Natural killer cell (primary cell): ENCODE measurements at regions not wholly inside any gene's neighbourhood (a gene's known extent, or its start where the extent isn't known, plus 50 kb on each side); places are given as distances from the start of the nearest gene placed in this dataset.

ENCODE experiments used
- ATAC-seq, 3 donors: fragments of 150-1000 bp in 2 of 3; fragments of 200-7000 bp in 1 of 3; cut with Tn5 transposase; 1 replicate in 1 of 3; 2 replicates in 2 of 3; pipeline ENCODE4 v1.10.0; 2021; ENCODE audit warnings: mild to moderate bottlenecking in 2 of 3, moderate library complexity in 2 of 3
- DNase-seq, 2 donors: peaks; one replicate each; pipeline versions ENCODE4 v3.0.0 to v3.0.0-alpha.2; 2013 to 2021; ENCODE audit warnings: mixed read lengths in 1 of 2
- H3K27ac ChIP-seq: one replicate; pipeline ENCODE4 v1.5.1; 2013; ENCODE audit warnings: mild to moderate bottlenecking, low read length
- H3K27me3 ChIP-seq: one replicate; pipeline ENCODE4 v1.6.1; 2013; ENCODE audit warnings: low read length; ENCODE audit not compliant: control insufficient read depth, insufficient read depth
- H3K36me3 ChIP-seq: one replicate; pipeline ENCODE4 v1.6.1; 2013; ENCODE audit warnings: low read length; ENCODE audit not compliant: control insufficient read depth, insufficient read depth
- H3K4me1 ChIP-seq: one replicate; pipeline ENCODE4 v1.6.1; 2013; ENCODE audit warnings: low read length; ENCODE audit not compliant: control insufficient read depth, insufficient read depth
- H3K4me3 ChIP-seq: one replicate; pipeline ENCODE4 v1.5.1; 2013; ENCODE audit warnings: low read length
- H3K9me3 ChIP-seq: one replicate; pipeline ENCODE4 v1.6.1; 2013; ENCODE audit warnings: low read length; ENCODE audit not compliant: control insufficient read depth, insufficient read depth
- H3K27ac Mint-ChIP-seq, 2 donors: one replicate each; pipeline ENCODE4 v1.8.0; 2022; ENCODE audit warnings: mild to moderate bottlenecking in 2 of 2, mixed read lengths in 2 of 2, moderate library complexity in 1 of 2
- H3K27me3 Mint-ChIP-seq, 2 donors: one replicate each; pipeline ENCODE4 v1.8.0; 2022; ENCODE audit warnings: low read depth in 2 of 2, mixed read lengths in 2 of 2
- H3K36me3 Mint-ChIP-seq: one replicate; pipeline ENCODE4 v1.8.0; 2022; ENCODE audit warnings: mixed read lengths
- H3K4me1 Mint-ChIP-seq, 2 donors: one replicate each; pipeline ENCODE4 v1.8.0; 2022; ENCODE audit warnings: mixed read lengths in 2 of 2
- H3K4me3 Mint-ChIP-seq: one replicate; pipeline ENCODE4 v1.8.0; 2022; ENCODE audit warnings: mild to moderate bottlenecking, moderate library complexity, mixed read lengths
- H3K9me3 Mint-ChIP-seq, 2 donors: one replicate each; pipeline ENCODE4 v1.8.0; 2022; ENCODE audit warnings: mixed read lengths in 2 of 2
- WGBS: methylation state at CpG from one replicate; pipeline ENCODE4 v1.1.7; 2013; ENCODE audit warnings: missing lambda C conversion rate; ENCODE audit not compliant: insufficient coverage; 5-methylcytosine and 5-hydroxymethylcytosine counted together
- intact Hi-C: fragments of 100-400 bp; cut with micrococcal nuclease; formaldehyde crosslinking; loops from one replicate; pipeline ENCODE4 v1.14.2; 2022
- TF ChIP-seq, protein P1 (sequence below): fragments of 200-600 bp; IDR thresholded peaks from one replicate; pipeline ENCODE4 v1.8.0; 2022; ENCODE audit warnings: antibody characterized with exemption

DNA sequence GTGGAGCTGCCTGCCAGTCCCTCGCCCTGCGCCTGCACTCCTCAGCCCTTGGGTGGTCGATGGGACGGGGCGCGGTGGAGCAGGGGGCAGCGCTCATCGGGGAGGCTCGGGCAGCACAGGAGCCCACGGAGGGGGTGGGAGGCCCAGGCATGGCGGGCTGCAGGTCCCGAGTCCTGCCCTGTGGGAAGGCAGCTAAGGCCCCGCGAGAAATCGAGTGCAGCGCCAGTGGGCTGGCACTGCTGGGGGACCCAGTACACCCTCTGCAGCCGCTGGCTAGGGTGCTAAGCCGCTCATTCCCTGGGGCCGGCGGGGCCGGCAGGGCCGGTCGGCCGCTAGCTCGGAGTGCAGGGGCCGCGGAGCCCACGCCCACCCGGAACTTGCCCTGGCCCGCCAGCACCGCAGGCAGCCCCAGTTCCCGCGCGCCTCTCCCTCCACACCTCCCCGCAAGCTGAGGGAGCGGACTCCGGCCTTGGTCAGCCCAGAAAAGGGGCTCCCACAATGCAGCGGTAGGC is 565.9 kb upstream of the NRG3 start:
- no peak overlapping the region for H3K27ac ChIP-seq
- H3K9me3 Mint-ChIP-seq = peaks cover 13 to 19% of the 10 kb centered on the region in 2 donors
- DNase-seq (no peak), ATAC-seq (no peak)
- no peaks in the 10 kb centered on the region for H3K36me3 Mint-ChIP-seq
- WGBS = 95% methylated on average over 38 of the region's 38 CpGs
- no peaks in the 10 kb centered on the region for H3K9me3 ChIP-seq
- H3K27me3 ChIP-seq = no peaks in the 10 kb centered on the region
- H3K27ac Mint-ChIP-seq = no peak overlapping the region
- TF ChIP-seq, protein P1, sequence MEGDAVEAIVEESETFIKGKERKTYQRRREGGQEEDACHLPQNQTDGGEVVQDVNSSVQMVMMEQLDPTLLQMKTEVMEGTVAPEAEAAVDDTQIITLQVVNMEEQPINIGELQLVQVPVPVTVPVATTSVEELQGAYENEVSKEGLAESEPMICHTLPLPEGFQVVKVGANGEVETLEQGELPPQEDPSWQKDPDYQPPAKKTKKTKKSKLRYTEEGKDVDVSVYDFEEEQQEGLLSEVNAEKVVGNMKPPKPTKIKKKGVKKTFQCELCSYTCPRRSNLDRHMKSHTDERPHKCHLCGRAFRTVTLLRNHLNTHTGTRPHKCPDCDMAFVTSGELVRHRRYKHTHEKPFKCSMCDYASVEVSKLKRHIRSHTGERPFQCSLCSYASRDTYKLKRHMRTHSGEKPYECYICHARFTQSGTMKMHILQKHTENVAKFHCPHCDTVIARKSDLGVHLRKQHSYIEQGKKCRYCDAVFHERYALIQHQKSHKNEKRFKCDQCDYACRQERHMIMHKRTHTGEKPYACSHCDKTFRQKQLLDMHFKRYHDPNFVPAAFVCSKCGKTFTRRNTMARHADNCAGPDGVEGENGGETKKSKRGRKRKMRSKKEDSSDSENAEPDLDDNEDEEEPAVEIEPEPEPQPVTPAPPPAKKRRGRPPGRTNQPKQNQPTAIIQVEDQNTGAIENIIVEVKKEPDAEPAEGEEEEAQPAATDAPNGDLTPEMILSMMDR = no peak
- no peaks in the 10 kb centered on the region for H3K4me1 ChIP-seq
- H3K4me1 Mint-ChIP-seq = no peaks in the 10 kb centered on the region
- no peaks in the 10 kb centered on the region for H3K27me3 Mint-ChIP-seq
- H3K4me3 Mint-ChIP-seq = no peak overlapping the region
- intact Hi-C loops = no loop called here
- no peak overlapping the region for H3K4me3 ChIP-seq
- no peaks in the 10 kb centered on the region for H3K36me3 ChIP-seq

DNA sequence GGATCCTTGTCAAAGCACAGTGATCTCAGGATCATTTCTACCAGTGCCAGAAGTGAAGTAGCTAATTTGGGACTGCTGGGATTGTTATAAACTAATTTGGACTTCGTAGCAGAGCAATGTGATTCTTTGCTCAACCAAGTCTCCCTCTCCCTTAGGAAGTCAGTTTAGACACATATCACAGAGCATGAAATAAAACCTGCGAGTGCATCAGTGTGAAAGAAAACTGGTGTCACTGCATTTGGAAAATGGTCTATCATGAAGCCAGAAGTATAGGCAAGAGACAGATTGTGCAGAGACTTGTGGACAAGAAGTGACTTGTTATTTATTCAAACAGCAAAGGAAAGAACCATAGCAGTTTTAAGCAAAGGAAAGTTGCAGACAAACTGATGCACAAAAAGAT is 560.5 kb upstream of the NRG3 start:
- H3K36me3 ChIP-seq = no peaks in the 10 kb centered on the region
- WGBS = 66% methylated on average over 2 of the region's 2 CpGs
- Mint-ChIP-seq H3K9me3 (peaks cover 8 to 13% of the 10 kb centered on the region in 2 donors), H3K27ac (no peak overlapping the region), H3K4me3 (no peak overlapping the region), H3K36me3 (no peaks in the 10 kb centered on the region), H3K4me1 (no peaks in the 10 kb centered on the region), H3K27me3 (no peaks in the 10 kb centered on the region)
- DNase-seq (no peak), ATAC-seq (no peak)
- H3K27ac ChIP-seq = no peak overlapping the region
- H3K4me1 ChIP-seq = no peaks in the 10 kb centered on the region
- TF ChIP-seq, protein P1 = no peak
- intact Hi-C loops = no loop called here
- H3K4me3 ChIP-seq = no peak overlapping the region
- H3K27me3 ChIP-seq = no peaks in the 10 kb centered on the region
- H3K9me3 ChIP-seq = no peaks in the 10 kb centered on the region

DNA sequence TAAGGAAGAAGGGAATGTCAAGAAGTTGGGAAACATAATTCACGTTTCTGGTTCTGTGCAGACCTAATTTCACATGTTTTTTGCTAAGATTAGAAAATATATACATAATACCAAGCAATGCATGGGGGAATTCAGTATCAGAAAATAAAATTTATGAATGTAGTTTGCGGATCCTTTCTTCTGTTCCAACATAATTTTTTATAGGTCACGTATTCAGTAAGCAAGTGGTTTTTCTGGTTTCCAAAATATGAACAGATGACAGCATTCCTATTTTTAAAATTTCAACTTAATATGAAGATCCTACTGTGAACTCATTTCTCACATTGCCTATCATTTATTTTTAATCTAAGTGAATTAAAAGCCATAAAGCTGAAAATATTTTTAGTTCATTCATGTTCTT is 560.0 kb upstream of the NRG3 start:
- Histone ChIP-seq H3K4me3 (no peak overlapping the region), H3K27me3 (no peaks in the 10 kb centered on the region), H3K36me3 (no peaks in the 10 kb centered on the region), H3K9me3 (no peaks in the 10 kb centered on the region), H3K4me1 (no peaks in the 10 kb centered on the region), H3K27ac (no peak overlapping the region)
- intact Hi-C loops = no loop called here
- H3K36me3 Mint-ChIP-seq = no peaks in the 10 kb centered on the region
- no peak overlapping the region for H3K4me3 Mint-ChIP-seq
- TF ChIP-seq, protein P1 = no peak
- H3K27me3 Mint-ChIP-seq = no peaks in the 10 kb centered on the region
- ATAC-seq (no peak), DNase-seq (no peak)
- WGBS = 85% methylated on average over 2 of the region's 3 CpGs
- peaks cover 8 to 11% of the 10 kb centered on the region in 2 donors for H3K9me3 Mint-ChIP-seq
- H3K4me1 Mint-ChIP-seq = no peaks in the 10 kb centered on the region
- H3K27ac Mint-ChIP-seq = no peak overlapping the region

DNA sequence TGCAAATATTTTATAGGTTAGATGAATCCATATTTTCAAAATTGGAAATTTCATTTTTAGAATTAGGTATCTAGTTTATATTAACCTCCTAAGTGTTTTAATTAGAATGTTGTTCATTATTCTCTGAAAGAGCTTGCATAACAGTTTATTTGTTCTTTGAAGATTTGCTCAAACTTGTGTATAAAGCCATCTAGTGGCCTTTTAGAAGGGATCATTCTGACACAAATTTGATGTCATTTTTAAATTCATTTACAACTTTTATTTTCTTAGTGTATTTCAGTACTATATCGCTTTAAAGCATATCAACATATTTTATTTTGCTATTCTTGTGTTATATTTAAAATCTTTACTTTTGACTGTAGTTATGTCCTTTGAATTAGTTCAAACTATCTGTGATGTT is 527.0 kb upstream of the NRG3 start:
- H3K4me3 Mint-ChIP-seq = no peak overlapping the region
- peaks cover 5 to 6% of the 10 kb centered on the region in 2 donors for H3K9me3 Mint-ChIP-seq
- no peak for DNase-seq
- H3K36me3 Mint-ChIP-seq = no peaks in the 10 kb centered on the region
- H3K27ac ChIP-seq = no peak overlapping the region
- ATAC-seq = no peak
- TF ChIP-seq, protein P1 = no peak
- intact Hi-C loops = no loop called here
- no CpG with 5 or more reads among the region's 1 CpG for WGBS
- H3K4me1 Mint-ChIP-seq = no peaks in the 10 kb centered on the region
- no peak overlapping the region for H3K27ac Mint-ChIP-seq
- no peaks in the 10 kb centered on the region for H3K27me3 Mint-ChIP-seq
- H3K27me3 ChIP-seq = no peaks in the 10 kb centered on the region
- no peaks in the 10 kb centered on the region for H3K36me3 ChIP-seq
- no peak overlapping the region for H3K4me3 ChIP-seq
- no peaks in the 10 kb centered on the region for H3K4me1 ChIP-seq
- H3K9me3 ChIP-seq = no peaks in the 10 kb centered on the region
